MM.1S (cell line): ENCODE measurements at regions not wholly inside any gene's neighbourhood (a gene's known extent, or its start where the extent isn't known, plus 50 kb on each side); places are given as distances from the start of the nearest gene placed in this dataset.

Experiments
- EZH2phosphoT487 ChIP-seq: fragments of 300-600 bp; sonication (generic); IDR thresholded peaks from 2 replicates; pipeline ENCODE4 v1.6.1; 2018; ENCODE audit warnings: antibody characterized with exemption, low read length
- TF ChIP-seq, protein P1 (sequence below): fragments of 300-600 bp; sonication (generic); IDR thresholded peaks from 2 replicates; pipeline ENCODE4 v1.5.1; 2016; ENCODE audit warnings: antibody characterized with exemption, low read length, mixed read lengths

DNA sequence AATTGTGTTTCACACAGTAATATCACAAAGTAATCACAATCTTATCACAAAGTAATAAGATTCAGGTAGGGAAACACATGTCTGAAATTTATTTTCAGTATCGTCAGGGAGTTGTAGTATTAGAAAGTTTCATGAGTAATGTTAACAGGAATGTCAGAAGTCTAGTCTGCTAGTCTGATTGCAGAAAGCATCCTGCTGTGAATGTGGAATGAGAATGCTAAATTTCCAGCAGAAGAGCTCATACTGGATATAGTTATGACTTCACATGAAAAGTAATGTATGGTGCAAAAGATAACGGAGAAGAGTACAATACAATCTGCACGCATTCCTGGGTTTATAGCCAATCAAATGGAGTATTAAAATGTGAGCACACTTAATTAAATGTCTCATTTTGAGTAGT, 494.7 kb upstream of the SETBP1 start:
- TF ChIP-seq, protein P1, sequence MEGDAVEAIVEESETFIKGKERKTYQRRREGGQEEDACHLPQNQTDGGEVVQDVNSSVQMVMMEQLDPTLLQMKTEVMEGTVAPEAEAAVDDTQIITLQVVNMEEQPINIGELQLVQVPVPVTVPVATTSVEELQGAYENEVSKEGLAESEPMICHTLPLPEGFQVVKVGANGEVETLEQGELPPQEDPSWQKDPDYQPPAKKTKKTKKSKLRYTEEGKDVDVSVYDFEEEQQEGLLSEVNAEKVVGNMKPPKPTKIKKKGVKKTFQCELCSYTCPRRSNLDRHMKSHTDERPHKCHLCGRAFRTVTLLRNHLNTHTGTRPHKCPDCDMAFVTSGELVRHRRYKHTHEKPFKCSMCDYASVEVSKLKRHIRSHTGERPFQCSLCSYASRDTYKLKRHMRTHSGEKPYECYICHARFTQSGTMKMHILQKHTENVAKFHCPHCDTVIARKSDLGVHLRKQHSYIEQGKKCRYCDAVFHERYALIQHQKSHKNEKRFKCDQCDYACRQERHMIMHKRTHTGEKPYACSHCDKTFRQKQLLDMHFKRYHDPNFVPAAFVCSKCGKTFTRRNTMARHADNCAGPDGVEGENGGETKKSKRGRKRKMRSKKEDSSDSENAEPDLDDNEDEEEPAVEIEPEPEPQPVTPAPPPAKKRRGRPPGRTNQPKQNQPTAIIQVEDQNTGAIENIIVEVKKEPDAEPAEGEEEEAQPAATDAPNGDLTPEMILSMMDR: no peak
- no peak for TF ChIP-seq EZH2phosphoT487
